HUDEP-2 (cell line): ENCODE measurements at regions not wholly inside any gene's neighbourhood (a gene's known extent, or its start where the extent isn't known, plus 50 kb on each side); places are given as distances from the start of the nearest gene placed in this dataset.
"Not testable (repeated sequence)": the region's sequence is repeated elsewhere in the genome, so short reads cannot be mapped to it uniquely, and the experiment has no call there.

ENCODE experiments used
- DNase-seq, 76 experiments: peaks; one replicate each; lab custom pipeline; 2025; ENCODE audit not compliant: unreplicated experiment in 76 of 76; lab: John Stamatoyannopoulos, UW

- DNase-seq: no peak
These were observed 129.2 kb upstream of the NRBF2 start for GRCh38 chr10:63003816-63004453.

DNA sequence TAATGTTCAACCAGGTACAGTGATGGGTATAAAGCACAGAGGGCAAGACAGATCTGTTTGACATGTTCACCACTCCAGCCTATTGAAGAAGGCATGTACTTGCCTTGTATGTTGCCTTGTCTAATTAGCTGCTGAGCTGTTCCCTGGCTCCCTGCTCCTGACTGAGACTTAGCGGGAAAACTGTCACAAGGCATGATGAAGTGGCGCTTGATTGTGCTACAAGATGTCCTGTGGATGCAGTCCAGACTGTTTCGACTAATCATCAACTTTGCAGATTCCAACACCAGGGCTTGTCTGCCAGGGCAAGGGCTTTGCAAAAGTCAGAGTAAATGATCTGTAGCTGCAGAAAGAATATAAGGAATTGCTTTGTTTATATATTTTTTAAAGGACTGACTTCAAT, 136.2 kb upstream of the NRBF2 start:
- DNase-seq: no peak

GRCh38 chr10:62996516-62996915, 136.6 kb upstream of the NRBF2 start:
- DNase-seq: no peak

GRCh38 chr10:62993121-62993520, 140.0 kb upstream of the NRBF2 start:
- DNase-seq: no peak

- no peak for DNase-seq
These were observed 140.9 kb upstream of the NRBF2 start for GRCh38 chr10:62992145-62992721.

GRCh38 chr10:62990126-62990525, 143.0 kb upstream of the NRBF2 start:
- no peak for DNase-seq

DNA sequence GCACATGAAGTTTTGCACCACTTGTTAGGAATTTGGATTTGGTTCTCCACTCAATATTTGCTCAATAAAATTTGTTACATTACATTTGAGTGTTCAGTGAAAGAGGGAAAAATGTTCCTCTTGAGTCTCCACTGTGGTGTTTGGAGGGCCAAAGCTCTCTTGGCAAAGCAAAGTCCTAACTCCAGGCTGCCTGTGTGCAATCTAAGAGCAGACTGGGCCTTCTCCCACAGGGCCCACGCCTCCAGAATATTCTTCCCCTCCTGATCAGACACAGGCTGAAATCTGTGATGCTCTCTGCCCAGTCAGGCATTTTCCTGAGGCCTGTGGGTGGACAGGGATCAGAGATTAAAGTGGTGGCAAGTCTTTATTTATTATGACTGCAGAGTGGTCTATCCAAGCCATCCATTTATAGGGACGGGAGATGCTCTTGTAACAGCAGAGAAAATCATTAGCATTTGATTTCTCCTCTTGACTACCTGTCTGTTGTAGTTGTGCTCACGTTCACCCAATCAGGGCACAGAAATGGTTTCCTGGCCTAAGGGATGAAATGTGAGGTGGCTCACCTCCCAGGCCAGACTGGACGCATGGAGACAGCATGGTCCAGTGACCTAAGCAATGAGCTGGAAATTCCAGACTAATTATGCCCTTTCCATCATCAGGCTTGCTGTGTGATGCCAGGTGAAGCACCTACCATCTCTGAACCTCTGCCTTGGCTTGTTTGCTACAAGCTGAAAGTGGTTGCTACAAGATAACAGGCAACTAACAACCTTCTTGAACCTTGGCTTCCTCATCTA, 147.1 kb upstream of the NRBF2 start:
- DNase-seq: no peak

DNA sequence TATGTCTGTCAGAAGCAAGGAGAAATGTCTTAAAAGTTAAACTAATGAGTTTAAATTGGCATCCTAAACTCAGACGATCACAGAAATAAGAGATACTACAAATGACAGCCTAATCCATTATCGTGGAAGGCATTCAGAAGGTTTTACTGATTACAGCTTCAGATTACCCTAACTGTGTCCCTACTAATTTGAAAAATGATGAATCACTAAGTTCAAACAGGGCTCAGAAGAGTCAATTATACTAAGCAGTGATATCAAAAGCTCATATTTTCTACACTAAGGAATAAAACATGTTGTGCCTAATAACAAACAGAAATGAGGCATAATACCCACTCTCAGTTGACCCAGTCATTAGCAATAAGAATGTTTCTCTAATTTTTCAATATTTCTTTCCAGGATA, 152.0 kb upstream of the NRBF2 start:
- DNase-seq: no peak

- peak in 1 of 76 experiments; percentile 2 for DNase-seq
These were observed 152.4 kb upstream of the NRBF2 start for GRCh38 chr10:62980687-62981086.

DNA sequence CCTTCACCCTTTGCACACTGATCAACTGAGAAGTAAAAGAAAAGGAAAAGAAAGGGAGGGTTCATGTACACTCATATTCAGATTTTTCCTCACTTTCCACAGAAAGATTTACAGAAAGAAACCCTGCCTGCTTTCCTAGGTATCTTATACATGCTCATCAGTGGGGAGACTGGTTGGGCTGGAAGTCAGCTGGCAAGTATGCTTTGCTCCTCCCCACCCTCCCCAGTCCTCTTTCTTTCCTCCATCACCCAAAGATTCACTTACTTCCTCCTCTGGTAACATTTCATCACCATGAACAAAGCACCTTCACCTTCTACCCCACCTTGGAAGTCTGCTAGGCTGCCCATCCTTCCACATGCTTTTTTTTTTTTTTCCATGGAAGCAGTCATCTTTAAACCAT, 153.2 kb upstream of the NRBF2 start:
- no peak for DNase-seq

DNA sequence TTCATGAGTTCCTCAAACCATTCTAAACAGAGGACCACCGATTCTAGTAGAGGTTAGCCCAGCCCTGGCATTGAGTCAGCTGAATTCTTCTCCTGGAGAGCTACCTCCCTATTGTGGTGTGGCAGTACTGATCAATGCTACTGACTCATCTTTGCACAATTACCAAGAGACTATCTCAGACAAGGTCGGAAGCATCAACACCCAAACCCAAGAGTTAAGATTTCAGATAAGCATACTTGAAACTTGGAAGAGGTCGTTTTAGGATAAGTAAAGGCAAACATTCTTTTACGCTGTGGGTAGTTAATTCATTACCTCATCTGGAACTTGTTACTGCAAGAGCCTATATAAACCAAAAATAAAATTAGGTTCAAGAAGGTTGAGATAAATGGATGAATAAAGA, 154.6 kb upstream of the NRBF2 start:
- DNase-seq: no peak

GRCh38 chr10:62974795-62975194, 158.3 kb upstream of the NRBF2 start:
- DNase-seq: not testable (repeated sequence)

GRCh38 chr10:62972103-62972502, 155.9 kb upstream of the EGR2 start:
- no peak for DNase-seq

DNA sequence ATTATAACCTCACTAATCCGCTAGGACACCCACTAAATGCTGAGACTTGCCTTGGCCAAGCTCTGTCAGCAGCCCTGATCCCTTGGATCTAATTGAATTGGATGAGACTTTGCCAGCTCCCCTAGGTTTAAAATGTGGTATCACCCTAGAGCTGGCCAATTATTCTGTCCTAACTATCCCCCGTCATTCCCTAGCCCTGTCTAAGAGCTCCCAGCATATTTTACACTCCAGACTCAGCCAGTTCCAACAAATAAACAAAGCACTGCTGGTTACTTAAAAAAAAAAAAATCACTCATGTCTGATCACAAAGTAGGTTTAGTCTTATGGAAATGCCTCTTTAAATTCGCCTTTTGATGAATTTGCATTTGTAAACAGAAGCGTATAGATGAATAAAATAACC, 147.9 kb upstream of the EGR2 start:
- DNase-seq: no peak

GRCh38 chr10:62961951-62962523, 145.9 kb upstream of the EGR2 start:
- DNase-seq: no peak

- no peak for DNase-seq
These were observed 144.2 kb upstream of the EGR2 start for GRCh38 chr10:62960416-62960815.

DNA sequence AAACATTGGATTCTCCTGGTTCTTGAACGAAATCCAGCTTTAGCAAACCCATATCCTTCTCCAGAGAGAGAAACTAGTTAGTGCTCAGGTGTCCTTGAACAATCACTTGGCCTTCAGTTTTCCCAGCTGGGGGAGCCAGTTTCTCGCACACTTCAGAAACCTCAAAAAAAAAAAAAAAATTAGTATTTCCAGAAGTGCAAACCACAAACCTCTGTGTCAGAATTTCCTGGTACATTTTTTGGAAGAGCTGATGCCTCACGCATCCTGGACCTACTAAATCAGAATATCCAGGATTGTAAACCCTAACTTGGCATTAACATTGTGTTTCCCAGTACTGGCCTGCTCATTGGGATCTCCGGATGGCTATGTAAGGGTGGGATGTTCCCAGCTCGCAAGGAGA, 143.4 kb upstream of the EGR2 start:
- DNase-seq: no peak

- DNase-seq: no peak
These were observed 142.8 kb upstream of the EGR2 start for GRCh38 chr10:62958980-62959379.

DNA sequence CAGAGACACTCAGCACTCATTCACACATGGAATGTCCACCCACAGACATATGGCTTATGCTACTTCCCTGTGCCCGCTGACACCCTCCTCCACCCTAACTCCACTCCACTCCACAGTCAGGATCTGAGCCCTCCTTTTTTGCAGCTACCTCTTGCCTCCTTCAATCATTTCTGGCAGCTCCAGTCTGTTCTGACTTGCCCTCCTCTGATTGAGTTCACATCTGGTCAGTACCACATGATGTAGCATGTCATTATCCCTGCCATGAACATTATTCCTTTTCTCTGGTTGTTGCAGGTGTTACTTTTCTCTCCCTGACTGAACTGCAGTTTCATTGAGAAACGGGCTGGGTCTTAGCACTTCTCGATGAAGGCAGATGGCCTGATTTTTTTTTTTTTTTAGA, 130.1 kb upstream of the EGR2 start:
- no peak for DNase-seq

DNA sequence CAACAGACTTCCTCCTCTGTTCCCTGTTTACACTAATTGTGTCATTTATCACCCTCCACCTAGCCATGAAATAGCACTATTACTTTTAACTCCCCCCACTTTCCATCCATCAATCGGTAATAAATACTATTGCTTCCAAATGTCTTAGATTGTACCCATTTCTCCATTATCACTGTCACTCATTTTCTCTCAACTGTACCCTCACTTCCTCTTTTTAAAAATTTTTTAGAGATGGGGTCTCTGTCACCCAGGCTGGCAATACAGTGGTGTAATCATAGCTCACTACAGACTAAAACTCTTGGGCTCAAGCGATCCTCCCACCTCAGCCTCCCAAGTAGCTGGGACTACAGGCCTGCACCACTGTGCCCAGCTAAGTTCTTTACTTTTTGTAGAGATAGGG, 123.5 kb upstream of the EGR2 start:
- no peak for DNase-seq

- DNase-seq: no peak
These were observed 122.5 kb upstream of the EGR2 start for GRCh38 chr10:62938672-62939071.

DNA sequence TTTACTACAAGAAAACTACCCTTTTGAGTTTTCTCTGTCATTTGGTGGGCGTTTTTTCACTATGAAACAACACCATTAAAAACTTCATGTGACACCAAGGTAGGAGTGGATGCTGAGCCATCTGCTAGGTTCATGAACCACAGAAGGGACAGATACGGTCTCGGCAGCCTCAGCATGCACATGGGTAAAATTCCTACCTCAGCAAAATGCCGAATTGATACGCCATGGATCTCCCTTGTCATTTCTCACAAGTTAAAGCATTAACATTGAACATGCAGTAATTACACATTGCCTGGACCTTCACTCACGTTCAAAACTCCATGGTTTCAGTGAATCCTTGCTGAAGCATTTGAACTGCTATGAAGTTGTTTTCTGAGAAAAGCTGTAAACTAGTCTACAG, 121.5 kb upstream of the EGR2 start:
- no peak for DNase-seq
